Suprapubic skin (tissue), 4 donors: ENCODE measurements at regions not wholly inside any gene's neighbourhood (a gene's known extent, or its start where the extent isn't known, plus 50 kb on each side); places are given as distances from the start of the nearest gene placed in this dataset.

ENCODE experiments used
- CTCF ChIP-seq, 2 donors: fragments of 200-600 bp in 1 of 2; fragments of 450-650 bp in 1 of 2; sonication (generic) in 1 of 2; IDR thresholded peaks; one replicate each; pipeline ENCODE4 v1.5.1; 2016 to 2019; ENCODE audit warnings: antibody characterized with exemption in 2 of 2, mild to moderate bottlenecking in 1 of 2, moderate library complexity in 1 of 2
- EP300 ChIP-seq: sonication (generic); formaldehyde crosslinking; IDR thresholded peaks from one replicate; pipeline ENCODE4 v1.6.1; 2017; ENCODE audit warnings: antibody characterized with exemption
- POLR2A ChIP-seq, 2 donors: fragments of 450-650 bp; IDR thresholded peaks; one replicate each; pipeline ENCODE4 v1.6.1; 2017; ENCODE audit warnings: antibody characterized with exemption in 2 of 2, mild to moderate bottlenecking in 2 of 2, moderate library complexity in 2 of 2
- POLR2AphosphoS5 ChIP-seq, 3 donors: sonication (generic); formaldehyde crosslinking; IDR thresholded peaks; one replicate each; pipeline ENCODE4 v1.6.1; 2017; ENCODE audit warnings: antibody characterized with exemption in 3 of 3

GRCh38 chr14:65301862-65302539 lies 110.5 kb upstream of the FUT8 start:
- TF ChIP-seq POLR2A (IDR thresholded peaks at IDR 0.05): no peak
- TF ChIP-seq CTCF (IDR thresholded peaks at IDR 0.05): no peak
- TF ChIP-seq POLR2AphosphoS5 (IDR thresholded peaks at IDR 0.05): no peak
- no peak for TF ChIP-seq EP300
